Suprapubic skin (tissue), 4 donors: ENCODE measurements at regions not wholly inside any gene's neighbourhood (a gene's known extent, or its start where the extent isn't known, plus 50 kb on each side); places are given as distances from the start of the nearest gene placed in this dataset.

Experiments
- POLR2A ChIP-seq, 2 donors: fragments of 450-650 bp; IDR thresholded peaks; one replicate each; pipeline ENCODE4 v1.6.1; 2017; ENCODE audit warnings: antibody characterized with exemption in 2 of 2, mild to moderate bottlenecking in 2 of 2, moderate library complexity in 2 of 2
- POLR2AphosphoS5 ChIP-seq, 3 donors: sonication (generic); formaldehyde crosslinking; IDR thresholded peaks; one replicate each; pipeline ENCODE4 v1.6.1; 2017; ENCODE audit warnings: antibody characterized with exemption in 3 of 3

- TF ChIP-seq POLR2AphosphoS5 (IDR thresholded peaks at IDR 0.05) (no peak), POLR2A (IDR thresholded peaks at IDR 0.05) (no peak)
Observed at GRCh38 chr5:167029488-167029887, 1262.0 kb upstream of the WWC1 start.
